Parathyroid adenoma (tissue), 2 donors: ENCODE measurements at regions not wholly inside any gene's neighbourhood (a gene's known extent, or its start where the extent isn't known, plus 50 kb on each side); places are given as distances from the start of the nearest gene placed in this dataset.

Experiments used
- H2AFZ ChIP-seq: fragments of 300-600 bp; sonication (generic); one replicate; pipeline ENCODE4 v1.7.0; 2017; ENCODE audit warnings: antibody characterized with exemption, mild to moderate bottlenecking
- H3K27ac ChIP-seq: fragments of 300-600 bp; sonication (generic); one replicate; pipeline ENCODE4 v1.7.0; 2017
- H3K27me3 ChIP-seq: fragments of 300-600 bp; sonication (generic); one replicate; pipeline ENCODE4 v1.7.0; 2017; ENCODE audit warnings: low read length; ENCODE audit not compliant: control insufficient read depth, insufficient read depth
- H3K36me3 ChIP-seq: fragments of 300-600 bp; sonication (generic); one replicate; pipeline ENCODE4 v1.7.0; 2017; ENCODE audit warnings: low read length; ENCODE audit not compliant: control insufficient read depth, insufficient read depth
- H3K4me1 ChIP-seq: fragments of 300-600 bp; sonication (generic); one replicate; pipeline ENCODE4 v1.7.0; 2017; ENCODE audit warnings: control low read depth
- H3K4me2 ChIP-seq: fragments of 300-600 bp; sonication (generic); one replicate; pipeline ENCODE4 v1.7.0; 2017; ENCODE audit warnings: low read length
- H3K4me3 ChIP-seq: fragments of 300-600 bp; sonication (generic); one replicate; pipeline ENCODE4 v1.7.0; 2017; ENCODE audit warnings: low read depth, low read length
- H3K79me2 ChIP-seq: fragments of 300-600 bp; sonication (generic); one replicate; pipeline ENCODE4 v1.7.0; 2017; ENCODE audit warnings: control low read depth
- H3K9ac ChIP-seq: fragments of 300-600 bp; sonication (generic); one replicate; pipeline ENCODE4 v1.7.0; 2017; ENCODE audit warnings: mild to moderate bottlenecking
- H3K9me3 ChIP-seq: fragments of 300-600 bp; sonication (generic); one replicate; pipeline ENCODE4 v1.7.0; 2017; ENCODE audit warnings: low read length; ENCODE audit not compliant: control insufficient read depth
- CTCF ChIP-seq: fragments of 300-600 bp; sonication (generic); IDR thresholded peaks from one replicate; pipeline ENCODE4 v1.7.0; 2017; ENCODE audit warnings: antibody characterized with exemption, mild to moderate bottlenecking
- donor health status: primary hyperparathyroidism.

GRCh38 chr19:29450812-29451211, 75.0 kb upstream of the VSTM2B start:
- Histone ChIP-seq H3K4me3 (no peak overlapping the region), H3K36me3 (no peaks in the 10 kb centered on the region), H3K27me3 (no peaks in the 10 kb centered on the region), H3K4me1 (no peaks in the 10 kb centered on the region), H3K9me3 (no peaks in the 10 kb centered on the region), H2AFZ (no peak overlapping the region), H3K79me2 (no peaks in the 10 kb centered on the region), H3K27ac (no peak overlapping the region), H3K4me2 (no peak overlapping the region), H3K9ac (no peak overlapping the region)
- TF ChIP-seq CTCF, result no peak

- Histone ChIP-seq H3K9ac (no peak overlapping the region), H3K36me3 (no peaks in the 10 kb centered on the region), H3K4me3 (no peak overlapping the region), H3K79me2 (no peaks in the 10 kb centered on the region), H2AFZ (no peak overlapping the region), H3K4me1 (no peaks in the 10 kb centered on the region), H3K4me2 (no peak overlapping the region), H3K9me3 (no peaks in the 10 kb centered on the region), H3K27ac (no peak overlapping the region), H3K27me3 (no peaks in the 10 kb centered on the region)
- no peak for TF ChIP-seq CTCF
Observed at GRCh38 chr19:29454109-29454508, 71.7 kb upstream of the VSTM2B start.

GRCh38 chr19:29457413-29457812, 68.4 kb upstream of the VSTM2B start:
- H3K27ac ChIP-seq, result no peak overlapping the region
- no peak overlapping the region for H3K4me3 ChIP-seq
- TF ChIP-seq CTCF, result no peak
- H3K79me2 ChIP-seq, result no peaks in the 10 kb centered on the region
- no peaks in the 10 kb centered on the region for H3K9me3 ChIP-seq
- no peaks in the 10 kb centered on the region for H3K4me1 ChIP-seq
- H3K36me3 ChIP-seq, result no peaks in the 10 kb centered on the region
- H3K4me2 ChIP-seq, result no peak overlapping the region
- no peak overlapping the region for H2AFZ ChIP-seq
- no peaks in the 10 kb centered on the region for H3K27me3 ChIP-seq
- H3K9ac ChIP-seq, result no peak overlapping the region

- H3K4me2 ChIP-seq, result no peak overlapping the region
- H3K9me3 ChIP-seq, result no peaks in the 10 kb centered on the region
- H3K27ac ChIP-seq, result no peak overlapping the region
- H3K4me3 ChIP-seq, result no peak overlapping the region
- H3K36me3 ChIP-seq, result no peaks in the 10 kb centered on the region
- H3K79me2 ChIP-seq, result no peaks in the 10 kb centered on the region
- H3K27me3 ChIP-seq, result peaks cover 6% of the 10 kb centered on the region
- no peak overlapping the region for H3K9ac ChIP-seq
- no peak overlapping the region for H2AFZ ChIP-seq
- no peak for TF ChIP-seq CTCF
- H3K4me1 ChIP-seq, result no peaks in the 10 kb centered on the region
Observed at GRCh38 chr19:29467824-29468401, 57.9 kb upstream of the VSTM2B start.

GRCh38 chr19:29475469-29475868, 50.3 kb upstream of the VSTM2B start:
- Histone ChIP-seq H3K9me3 (no peaks in the 10 kb centered on the region), H3K4me2 (no peak overlapping the region), H3K4me1 (no peaks in the 10 kb centered on the region), H3K4me3 (no peak overlapping the region), H2AFZ (no peak overlapping the region), H3K27me3 (no peaks in the 10 kb centered on the region), H3K27ac (no peak overlapping the region), H3K9ac (no peak overlapping the region), H3K36me3 (no peaks in the 10 kb centered on the region), H3K79me2 (no peaks in the 10 kb centered on the region)
- no peak for TF ChIP-seq CTCF
